ENCODE measurements at regions not wholly inside any gene's neighbourhood (a gene's known extent, or its start where the extent isn't known, plus 50 kb on each side); places are given as distances from the start of the nearest gene placed in this dataset.
"Not testable (repeated sequence)": the region's sequence is repeated elsewhere in the genome, so short reads cannot be mapped to it uniquely, and the experiment has no call there.

GRCh38 chr2:88865801-88866371, 174.4 kb downstream of the RPIA start:
- no peak for DNase-seq

- DNase-seq, result no peak
Observed at GRCh38 chr2:88866756-88867155, 175.3 kb downstream of the RPIA start.

DNA sequence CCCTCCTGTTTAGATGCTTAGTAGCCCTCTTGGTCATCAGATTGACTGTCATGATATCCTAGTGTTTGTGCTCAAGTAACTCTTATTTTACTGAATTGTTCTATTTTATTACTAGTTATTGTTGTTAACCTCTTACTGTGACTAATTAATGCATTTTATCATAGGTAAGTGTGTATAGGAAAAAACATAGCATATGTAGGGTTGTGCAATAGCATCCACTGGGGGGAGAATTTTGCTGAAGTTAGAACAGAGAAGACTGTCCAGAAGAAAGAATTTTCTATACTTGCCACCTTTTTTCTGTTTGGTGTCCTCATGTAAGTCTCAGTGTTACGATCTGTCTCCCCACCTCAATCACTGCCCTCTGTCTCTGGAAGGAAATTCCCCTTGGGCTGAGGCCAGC, 177.4 kb downstream of the RPIA start:
- DNase-seq, result no peak

- no peak for DNase-seq
Observed at GRCh38 chr2:88870267-88870839, 178.9 kb downstream of the RPIA start.

- DNase-seq, result no peak
Observed at GRCh38 chr2:88871336-88871735, 179.9 kb downstream of the RPIA start.

DNA sequence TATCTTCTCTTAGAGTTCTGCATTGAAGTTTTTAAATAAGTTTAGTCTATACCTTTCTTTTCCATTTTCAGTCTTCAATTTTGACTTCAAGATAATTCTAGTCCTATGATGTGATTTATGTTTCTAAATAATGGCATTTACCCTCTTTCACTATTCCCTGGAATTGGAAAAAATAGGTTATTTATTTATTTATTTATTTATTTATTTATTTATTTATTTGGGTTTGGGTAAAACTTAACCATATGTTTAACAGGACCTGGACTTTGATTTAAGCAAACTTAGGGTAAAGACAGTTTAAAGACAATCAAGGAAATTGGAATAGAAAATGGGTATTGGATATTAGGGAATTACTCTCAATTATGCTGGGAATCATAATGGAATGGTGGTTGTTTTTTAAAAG, 182.1 kb downstream of the RPIA start:
- DNase-seq, result no peak

- DNase-seq, result peak in 1 of 2 experiments; percentile 30
Observed at GRCh38 chr2:88874063-88874657, 182.7 kb downstream of the RPIA start.

- no peak for DNase-seq
Observed at GRCh38 chr2:88875736-88876135, 184.3 kb downstream of the RPIA start.

- peak; percentile 17 to 71 for DNase-seq
Observed at GRCh38 chr2:88880441-88880953, 189.0 kb downstream of the RPIA start.

- DNase-seq, result no peak
Observed at GRCh38 chr2:88885275-88885674, 193.8 kb downstream of the RPIA start.

DNA sequence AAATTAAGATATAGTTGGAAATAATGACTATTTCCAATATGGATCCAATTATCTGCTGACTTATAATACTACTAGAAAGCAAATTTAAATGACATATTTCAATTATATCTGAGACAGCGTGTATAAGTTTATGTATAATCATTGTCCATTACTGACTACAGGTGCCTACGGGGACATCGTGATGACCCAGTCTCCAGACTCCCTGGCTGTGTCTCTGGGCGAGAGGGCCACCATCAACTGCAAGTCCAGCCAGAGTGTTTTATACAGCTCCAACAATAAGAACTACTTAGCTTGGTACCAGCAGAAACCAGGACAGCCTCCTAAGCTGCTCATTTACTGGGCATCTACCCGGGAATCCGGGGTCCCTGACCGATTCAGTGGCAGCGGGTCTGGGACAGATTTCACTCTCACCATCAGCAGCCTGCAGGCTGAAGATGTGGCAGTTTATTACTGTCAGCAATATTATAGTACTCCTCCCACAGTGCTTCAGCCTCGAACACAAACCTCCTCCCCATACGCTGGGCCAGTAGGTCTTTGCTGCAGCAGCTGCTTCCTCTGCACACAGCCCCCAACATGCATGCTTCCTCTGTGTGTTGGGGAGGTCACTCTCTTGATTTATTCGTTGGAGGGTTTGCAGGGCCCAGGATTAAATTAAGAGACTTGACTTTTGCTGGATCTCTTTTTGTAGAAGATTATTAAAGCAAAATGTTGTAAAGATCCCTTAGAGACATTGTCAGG, 194.4 kb downstream of the RPIA start:
- DNase-seq, result no peak

- not testable (repeated sequence) for DNase-seq
Observed at GRCh38 chr2:88887466-88887865, 196.0 kb downstream of the RPIA start.

DNA sequence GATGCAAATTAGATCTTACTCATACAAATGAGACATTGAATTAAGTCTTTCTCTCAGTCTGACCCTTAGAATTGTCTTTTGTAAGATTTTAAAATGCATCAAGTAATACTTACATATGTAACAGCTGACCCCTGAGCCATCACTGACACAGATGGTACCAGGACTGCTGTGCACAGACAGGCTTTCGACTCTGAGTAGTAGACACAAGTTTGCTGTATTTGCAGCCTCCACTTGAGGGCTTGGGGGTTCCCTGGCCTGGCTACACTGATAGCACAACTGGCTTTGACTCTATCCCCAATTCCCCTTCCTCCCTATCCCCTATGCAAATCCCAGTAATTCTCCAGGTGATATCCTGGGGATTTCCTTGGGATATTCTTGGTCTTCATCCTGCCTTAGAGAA, 200.7 kb downstream of the RPIA start:
- DNase-seq, result no peak

DNA sequence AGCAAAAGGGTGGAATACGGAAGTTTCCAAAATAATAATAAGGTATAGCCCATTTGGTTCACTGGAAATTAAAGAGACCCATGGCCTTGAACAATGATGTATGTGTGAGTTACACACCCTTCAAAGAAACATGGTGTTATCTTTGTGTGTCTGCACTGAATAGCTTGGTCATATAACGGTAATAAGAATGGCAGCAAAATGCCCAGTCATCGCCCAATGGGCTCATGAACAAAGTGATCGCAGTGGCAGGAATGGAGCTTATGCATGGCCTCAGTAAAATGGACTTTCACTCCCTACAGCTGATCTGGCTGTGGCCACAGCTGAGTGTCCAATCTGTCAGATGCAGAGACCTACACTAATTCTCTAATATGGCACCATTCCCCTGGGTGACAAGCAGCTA, 201.3 kb downstream of the RPIA start:
- DNase-seq, result no peak

DNA sequence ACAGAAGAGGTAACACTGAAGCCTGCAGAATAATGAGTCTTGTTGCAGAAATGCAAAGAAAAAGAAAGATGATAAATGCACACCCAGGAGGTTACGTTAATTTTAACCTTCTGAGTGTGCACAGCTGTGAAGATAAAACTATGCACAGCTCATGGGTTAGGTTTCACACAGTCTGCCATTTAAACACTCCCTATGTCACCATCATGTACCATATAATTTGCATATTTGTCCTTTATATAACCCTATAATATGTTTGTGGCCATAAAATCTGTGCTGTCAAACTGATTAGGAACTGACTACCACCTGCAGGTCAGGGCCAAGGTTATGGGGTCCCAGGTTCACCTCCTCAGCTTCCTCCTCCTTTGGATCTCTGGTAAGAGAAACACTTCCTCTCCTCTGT, 205.5 kb downstream of the RPIA start:
- DNase-seq, result no peak

DNA sequence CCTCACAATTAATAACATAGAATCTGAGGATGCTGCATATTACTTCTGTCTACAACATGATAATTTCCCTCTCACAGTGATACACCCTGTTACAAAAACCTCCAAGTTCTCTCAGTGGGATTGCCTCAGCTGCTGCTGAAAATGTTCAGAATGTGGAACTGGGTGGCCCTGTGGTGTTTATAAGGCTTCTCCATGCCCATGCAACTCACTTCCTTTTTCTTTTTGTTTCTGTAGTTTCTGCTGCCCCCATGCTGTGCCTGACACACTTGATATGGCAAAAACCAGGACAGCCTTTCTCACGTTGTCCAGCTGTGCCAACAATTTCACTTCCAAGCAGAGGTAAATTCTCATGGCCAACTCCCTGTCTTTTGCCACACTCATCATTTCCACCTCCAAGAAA, 206.2 kb downstream of the RPIA start:
- no peak for DNase-seq

- peak in 1 of 2 experiments; percentile 22 for DNase-seq
Observed at GRCh38 chr2:88903749-88904353, 212.4 kb downstream of the RPIA start.

GRCh38 chr2:88913280-88913679, 221.8 kb downstream of the RPIA start:
- no peak for DNase-seq

DNA sequence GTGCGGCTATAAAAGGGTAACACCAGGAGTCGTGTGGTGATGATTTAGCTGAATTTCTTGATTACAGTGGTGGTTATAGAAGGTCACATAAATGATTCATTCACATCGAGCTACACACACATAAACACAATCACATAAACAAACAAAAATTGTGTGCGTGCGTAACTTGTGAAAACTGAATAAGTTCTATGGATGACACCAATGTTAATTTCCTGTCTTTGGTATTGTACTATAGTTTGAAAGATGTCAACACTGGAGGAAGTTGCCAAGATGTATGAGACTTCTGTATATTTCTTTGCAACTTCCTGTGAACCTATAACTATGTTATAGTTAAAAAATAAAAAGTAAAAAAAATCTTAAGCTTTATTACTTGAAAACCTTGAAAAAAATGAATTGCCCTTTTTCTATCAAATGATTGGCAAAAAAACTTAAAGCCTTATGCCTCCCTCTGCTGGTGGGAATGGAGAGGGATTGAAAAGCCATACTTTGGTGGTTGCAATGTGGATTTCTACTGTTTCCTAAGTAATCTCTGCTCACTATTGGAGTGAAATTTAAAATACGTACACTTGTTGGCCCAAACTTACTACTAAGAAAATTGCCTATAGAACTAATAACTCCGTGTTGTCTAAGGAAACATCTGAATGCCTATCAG, 227.7 kb downstream of the RPIA start:
- peak in 1 of 2 experiments; percentile 23 for DNase-seq

DNA sequence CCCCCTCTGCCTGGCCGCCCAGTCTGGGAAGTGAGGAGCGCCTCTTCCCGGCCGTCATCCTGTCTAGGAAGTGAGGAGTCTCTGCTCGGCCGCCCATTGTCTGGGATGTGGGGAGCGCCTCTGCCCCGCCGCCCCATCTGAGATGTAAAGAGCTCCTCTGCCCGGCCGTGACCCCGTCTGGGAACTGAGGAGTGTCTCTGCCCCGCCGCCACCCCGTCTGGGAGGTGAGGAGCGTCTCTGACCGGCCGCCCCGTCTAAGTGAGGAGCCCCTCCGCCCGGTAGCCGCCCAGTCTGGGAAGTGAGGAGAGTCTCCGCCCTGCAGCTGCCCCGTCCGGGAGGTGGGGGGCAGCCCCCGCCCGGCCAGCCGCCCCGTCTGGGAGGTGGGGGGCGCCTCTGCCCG, 228.9 kb downstream of the RPIA start:
- DNase-seq, result not testable (repeated sequence)

DNA sequence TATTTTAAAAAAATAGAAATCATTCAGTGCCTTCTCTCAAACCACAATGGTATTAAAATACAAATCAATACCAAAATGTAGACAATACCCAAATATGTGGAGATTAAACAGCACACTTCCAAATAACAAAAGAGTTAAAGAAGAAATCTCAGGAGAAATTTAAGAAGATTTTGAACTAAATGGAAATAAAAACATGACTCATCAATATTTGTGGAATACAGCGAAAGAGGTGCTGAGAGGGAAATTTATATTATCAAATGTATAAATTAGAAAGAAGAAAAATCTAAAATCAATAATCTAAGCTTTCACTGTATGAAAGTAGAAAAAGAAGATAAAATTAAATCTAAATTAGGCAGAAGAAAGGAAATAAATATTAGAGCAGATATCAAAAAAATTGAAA, 233.1 kb downstream of the RPIA start:
- no peak for DNase-seq

DNA sequence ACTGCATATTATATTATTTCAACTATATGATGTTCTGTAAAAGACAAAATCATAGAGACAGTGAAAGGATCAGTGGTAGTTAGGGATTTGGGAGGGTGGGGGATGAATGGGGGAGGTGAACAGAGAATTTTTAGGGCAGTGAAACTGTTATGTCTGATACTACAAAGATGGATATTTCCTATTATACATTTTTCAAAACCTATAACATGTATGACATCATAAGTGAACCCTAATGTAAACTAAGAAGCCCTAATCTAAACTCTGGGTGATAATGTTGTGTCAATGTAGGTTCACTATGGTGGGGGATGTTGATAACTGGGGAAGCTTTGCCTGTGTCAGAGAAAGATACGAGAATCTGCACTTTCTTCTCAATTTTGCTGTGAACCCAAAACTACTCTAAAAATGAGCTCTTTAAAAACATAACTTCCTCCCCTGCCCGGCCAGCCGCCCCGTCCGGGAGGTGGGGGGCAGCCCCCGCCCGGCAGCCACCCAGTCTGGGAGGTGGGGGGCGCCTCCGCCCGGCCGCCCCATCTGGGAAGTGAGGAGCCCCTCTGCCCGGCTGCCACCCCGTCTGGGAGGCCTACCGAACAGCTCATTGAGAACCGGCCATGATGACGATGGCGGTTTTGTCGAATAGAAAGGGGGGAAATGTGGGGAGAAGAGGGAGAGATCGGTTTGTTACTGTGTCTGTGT, 234.4 kb downstream of the RPIA start:
- no peak for DNase-seq

Measured in SW 1271 (cell line).